AG04450 (cell line): ENCODE measurements at regions not wholly inside any gene's neighbourhood (a gene's known extent, or its start where the extent isn't known, plus 50 kb on each side); places are given as distances from the start of the nearest gene placed in this dataset.
A peak's percentile ranks its signal among the peaks of the same experiment; 100 is the strongest.

Source experiments
- CTCF ChIA-PET: fragments of 300-600, 350-600 bp; formaldehyde crosslinking; extraction: SDS; loops from one replicate; lab custom pipeline; 2022; ENCODE audit warnings: antibody characterized with exemption, inconsistent platforms; lab: Charles Lee
- POLR2A ChIA-PET: fragments of 350-600 bp; formaldehyde crosslinking; extraction: SDS; loops from one replicate; lab custom pipeline; 2021; ENCODE audit warnings: antibody characterized with exemption, inconsistent platforms; lab: Yijun Ruan, JAX
- DNase-seq: peaks from one replicate; pipeline ENCODE4 v3.0.0-alpha.2; 2011; ENCODE audit warnings: low read depth, low spot score
- H3K27ac ChIP-seq: one replicate; pipeline ENCODE4 v1.5.1; 2012; ENCODE audit warnings: low read depth, low read length, control low read depth
- H3K27me3 ChIP-seq: one replicate; pipeline ENCODE4 v1.6.0; 2012; ENCODE audit warnings: low read length; ENCODE audit not compliant: control insufficient read depth, insufficient read depth
- H3K4me3 ChIP-seq: 2 replicates; pipeline ENCODE4 v1.5.1; 2011; ENCODE audit warnings: mild to moderate bottlenecking, low read depth, low read length, control low read depth
- H3K9me3 ChIP-seq: 2 replicates; pipeline ENCODE4 v1.5.1; 2012; ENCODE audit warnings: low read length; ENCODE audit not compliant: control insufficient read depth, insufficient read depth
- CTCF ChIP-seq: IDR thresholded peaks from 2 replicates; pipeline ENCODE4 v1.5.1; 2011; ENCODE audit warnings: low read depth, low read length, control low read depth, inconsistent platforms

GRCh38 chr2:149645391-149645790 lies 57.8 kb upstream of the MMADHC start:
- Histone ChIP-seq H3K27ac (no peak overlapping the region), H3K9me3 (no peaks in the 10 kb centered on the region), H3K4me3 (no peak overlapping the region), H3K27me3 (no peaks in the 10 kb centered on the region)
- POLR2A ChIA-PET, result no interaction called here
- CTCF ChIA-PET, result interaction anchor here (0.8 to 1.0 kb wide), 2 partner anchors 29 to 37 kb away, joined by 3 to 4 read pairs; no protein-coding TSS in a partner anchor
- TF ChIP-seq CTCF, result peak; percentile 39; the same call in 1 of the 2 replicates
- no peak for DNase-seq
